ENCODE measurements at regions not wholly inside any gene's neighbourhood (a gene's known extent, or its start where the extent isn't known, plus 50 kb on each side); places are given as distances from the start of the nearest gene placed in this dataset.

DNA sequence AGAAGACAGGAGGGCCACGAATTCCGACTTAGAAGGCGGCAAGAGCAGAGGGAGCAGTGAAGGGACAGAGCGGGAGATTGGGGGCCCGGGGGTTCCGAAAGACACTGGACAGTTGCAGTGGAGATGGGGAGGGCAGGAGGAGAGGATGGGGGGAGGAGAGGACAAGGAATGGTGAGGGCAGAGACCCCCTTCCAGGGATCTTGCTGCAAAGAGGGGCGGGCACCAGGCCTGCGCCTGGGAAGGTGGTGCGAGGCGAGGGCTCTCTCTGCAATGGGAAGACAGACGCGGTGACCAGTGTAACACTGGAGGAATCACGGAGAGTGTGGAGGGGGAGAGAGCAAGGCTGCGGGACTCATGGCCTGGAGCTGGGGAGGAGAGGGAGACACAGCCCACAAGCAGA, 185.2 kb downstream of the RBFOX3 start:
- H3K4me3 ChIP-seq (ENCODE audit: low read depth, low read length), result no peak overlapping the region
- no peak for DNase-seq (ENCODE audit: low read depth)
- TF ChIP-seq CTCF (IDR thresholded peaks at IDR 0.05; ENCODE audit: control insufficient read depth, extremely low read depth, insufficient read depth), result no peak

GRCh38 chr17:79424471-79425185, 186.2 kb downstream of the RBFOX3 start:
- TF ChIP-seq CTCF (IDR thresholded peaks at IDR 0.05; ENCODE audit: control insufficient read depth, extremely low read depth, insufficient read depth), result no peak
- no peak overlapping the region for H3K4me3 ChIP-seq (ENCODE audit: low read depth, low read length)
- DNase-seq (ENCODE audit: low read depth), result no peak

- H3K4me3 ChIP-seq (ENCODE audit: low read depth, low read length), result no peak overlapping the region
- no peak for TF ChIP-seq CTCF (IDR thresholded peaks at IDR 0.05; ENCODE audit: control insufficient read depth, extremely low read depth, insufficient read depth)
- DNase-seq (ENCODE audit: low read depth), result no peak
Measured at GRCh38 chr17:79423811-79424465, 186.9 kb downstream of the RBFOX3 start.

- H3K4me3 ChIP-seq (ENCODE audit: low read depth, low read length), result no peak overlapping the region
- no peak for TF ChIP-seq CTCF (IDR thresholded peaks at IDR 0.05; ENCODE audit: control insufficient read depth, extremely low read depth, insufficient read depth)
- DNase-seq (ENCODE audit: low read depth), result no peak
Measured at GRCh38 chr17:79422236-79422635, 188.6 kb downstream of the RBFOX3 start.

DNA sequence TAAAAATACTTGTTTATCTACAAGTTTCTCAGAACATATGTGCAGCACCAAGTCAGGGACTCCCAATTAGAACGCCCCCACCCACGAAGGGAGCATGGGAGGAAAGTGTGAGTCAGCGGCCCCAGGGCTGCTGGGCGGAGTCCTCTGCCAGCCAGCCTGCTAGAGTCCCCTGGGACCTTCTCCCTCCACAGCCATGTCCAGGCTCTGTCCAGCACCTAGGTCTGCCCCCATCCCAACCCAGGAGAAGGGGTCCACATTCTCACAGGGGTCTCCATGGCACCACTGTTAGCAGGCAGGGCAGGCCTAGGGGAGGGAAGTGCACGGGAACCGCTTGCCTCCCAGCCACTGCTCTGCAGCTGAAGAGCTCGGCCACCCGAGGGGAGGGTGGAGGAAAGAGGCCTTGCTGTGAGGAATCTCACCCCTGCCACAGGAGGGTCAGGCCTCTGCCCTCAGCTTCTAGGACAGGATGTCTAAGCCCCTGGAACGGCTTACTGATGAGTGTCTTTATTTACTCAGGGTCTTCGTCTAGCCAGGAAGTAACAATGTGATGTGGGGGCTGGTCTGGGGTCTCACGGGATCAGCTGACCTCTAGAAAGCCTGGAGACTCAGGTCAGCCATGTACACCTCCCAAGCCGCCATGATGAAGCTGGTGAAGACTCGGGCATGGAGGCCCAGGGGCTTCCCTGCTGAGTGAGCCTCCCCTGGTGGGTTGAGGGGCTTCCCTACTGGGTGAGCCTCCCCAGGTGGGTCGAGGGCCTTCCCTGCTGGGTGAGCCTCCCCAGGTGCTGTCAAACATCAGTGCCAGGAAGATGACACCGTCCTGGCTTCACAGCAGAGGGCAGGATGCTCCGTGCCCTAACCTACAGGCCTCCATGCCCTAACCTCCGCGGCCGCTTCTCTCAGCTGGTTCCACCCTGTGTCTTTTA, 190.3 kb downstream of the RBFOX3 start:
- no peak for DNase-seq (ENCODE audit: low read depth)
- no peak overlapping the region for H3K4me3 ChIP-seq (ENCODE audit: low read depth, low read length)
- no peak for TF ChIP-seq CTCF (IDR thresholded peaks at IDR 0.05; ENCODE audit: control insufficient read depth, extremely low read depth, insufficient read depth)

GRCh38 chr17:79417476-79417988, 193.3 kb downstream of the RBFOX3 start:
- no peak overlapping the region for H3K4me3 ChIP-seq (ENCODE audit: low read depth, low read length)
- DNase-seq (ENCODE audit: low read depth), result no peak
- no peak for TF ChIP-seq CTCF (IDR thresholded peaks at IDR 0.05; ENCODE audit: control insufficient read depth, extremely low read depth, insufficient read depth)

Data from LNCaP clone FGC (cell line).